SH-SY5Y (cell line): ENCODE measurements at regions not wholly inside any gene's neighbourhood (a gene's known extent, or its start where the extent isn't known, plus 50 kb on each side); places are given as distances from the start of the nearest gene placed in this dataset.

ENCODE experiments used
- GATA2 ChIP-seq: IDR thresholded peaks from 2 replicates; pipeline ENCODE4 v1.6.1; 2011; ENCODE audit warnings: mild to moderate bottlenecking, low read depth, low read length
- GATA3 ChIP-seq: IDR thresholded peaks from 2 replicates; pipeline ENCODE4 v1.6.1; 2011; ENCODE audit warnings: low read depth, mild to moderate bottlenecking, low read length, moderate library complexity

GRCh38 chr16:24646646-24646995 is 82.8 kb upstream of the TNRC6A start:
- TF ChIP-seq GATA2 = no peak
- no peak for TF ChIP-seq GATA3
